GM12872 (cell line): ENCODE measurements at regions not wholly inside any gene's neighbourhood (a gene's known extent, or its start where the extent isn't known, plus 50 kb on each side); places are given as distances from the start of the nearest gene placed in this dataset.

Source experiments
- TF ChIP-seq, protein P1 (sequence below): IDR thresholded peaks from 3 replicates; pipeline ENCODE4 v1.5.1; 2011; ENCODE audit warnings: low read depth, mild to moderate bottlenecking, low read length, moderate library complexity; ENCODE audit not compliant: insufficient read depth

DNA sequence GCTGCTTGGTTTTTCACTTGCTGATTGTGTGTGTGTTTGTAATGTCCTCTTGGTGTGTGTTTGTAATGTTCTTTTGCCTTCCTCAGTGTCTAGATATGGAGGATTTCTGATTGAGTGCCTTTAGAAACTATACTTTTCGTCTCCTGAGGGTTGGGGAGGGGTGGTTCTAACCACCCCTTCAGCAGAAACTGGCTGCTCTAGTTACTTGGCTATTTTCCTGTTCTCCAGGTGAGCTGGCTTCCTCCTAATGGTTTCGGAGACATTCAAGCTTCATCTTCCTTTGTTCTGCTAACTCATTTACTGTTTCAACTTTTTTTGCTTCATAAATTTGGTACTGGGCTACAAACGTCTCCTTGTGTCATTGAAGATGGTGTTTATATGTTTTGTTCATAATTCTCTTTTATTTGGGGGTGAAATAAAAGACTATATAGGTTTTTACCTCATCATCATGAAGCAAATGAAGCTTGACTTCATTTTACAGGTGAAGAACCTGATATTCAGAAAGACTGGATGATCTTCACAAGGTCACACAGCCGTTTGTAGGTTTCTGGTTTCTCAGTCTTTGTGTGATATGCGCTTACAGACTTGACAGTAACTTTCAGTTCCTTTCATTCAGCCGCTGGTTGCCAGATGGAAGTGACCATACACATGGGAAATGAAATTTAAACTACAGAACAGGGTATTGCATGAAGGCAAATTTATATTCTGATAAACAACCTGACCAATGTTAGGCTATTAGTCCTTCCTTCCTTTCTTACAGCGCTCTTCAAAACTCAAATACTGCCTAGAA, 238.5 kb downstream of the GALR1 start:
- TF ChIP-seq, protein P1, sequence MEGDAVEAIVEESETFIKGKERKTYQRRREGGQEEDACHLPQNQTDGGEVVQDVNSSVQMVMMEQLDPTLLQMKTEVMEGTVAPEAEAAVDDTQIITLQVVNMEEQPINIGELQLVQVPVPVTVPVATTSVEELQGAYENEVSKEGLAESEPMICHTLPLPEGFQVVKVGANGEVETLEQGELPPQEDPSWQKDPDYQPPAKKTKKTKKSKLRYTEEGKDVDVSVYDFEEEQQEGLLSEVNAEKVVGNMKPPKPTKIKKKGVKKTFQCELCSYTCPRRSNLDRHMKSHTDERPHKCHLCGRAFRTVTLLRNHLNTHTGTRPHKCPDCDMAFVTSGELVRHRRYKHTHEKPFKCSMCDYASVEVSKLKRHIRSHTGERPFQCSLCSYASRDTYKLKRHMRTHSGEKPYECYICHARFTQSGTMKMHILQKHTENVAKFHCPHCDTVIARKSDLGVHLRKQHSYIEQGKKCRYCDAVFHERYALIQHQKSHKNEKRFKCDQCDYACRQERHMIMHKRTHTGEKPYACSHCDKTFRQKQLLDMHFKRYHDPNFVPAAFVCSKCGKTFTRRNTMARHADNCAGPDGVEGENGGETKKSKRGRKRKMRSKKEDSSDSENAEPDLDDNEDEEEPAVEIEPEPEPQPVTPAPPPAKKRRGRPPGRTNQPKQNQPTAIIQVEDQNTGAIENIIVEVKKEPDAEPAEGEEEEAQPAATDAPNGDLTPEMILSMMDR = no peak

DNA sequence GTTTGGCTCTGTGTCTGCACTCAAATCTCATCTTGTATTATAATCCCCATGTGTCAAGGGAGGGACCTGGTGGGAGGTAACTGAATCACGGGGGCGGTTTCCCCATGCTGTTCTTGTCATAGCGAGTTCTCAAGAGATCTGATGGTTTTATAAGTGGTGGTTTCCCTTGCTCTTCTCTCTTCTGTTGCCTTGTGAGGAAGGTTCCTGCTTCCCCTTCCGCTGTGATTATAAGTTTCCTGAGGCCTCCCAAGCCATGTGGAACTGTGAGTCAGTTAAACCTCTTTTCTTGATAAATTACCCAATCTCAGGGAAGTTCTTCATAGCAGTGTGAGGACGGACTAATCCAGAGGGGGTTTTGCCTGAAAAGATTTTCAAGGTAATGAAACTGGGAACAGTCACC, 245.4 kb downstream of the GALR1 start:
- TF ChIP-seq, protein P1 = no peak

DNA sequence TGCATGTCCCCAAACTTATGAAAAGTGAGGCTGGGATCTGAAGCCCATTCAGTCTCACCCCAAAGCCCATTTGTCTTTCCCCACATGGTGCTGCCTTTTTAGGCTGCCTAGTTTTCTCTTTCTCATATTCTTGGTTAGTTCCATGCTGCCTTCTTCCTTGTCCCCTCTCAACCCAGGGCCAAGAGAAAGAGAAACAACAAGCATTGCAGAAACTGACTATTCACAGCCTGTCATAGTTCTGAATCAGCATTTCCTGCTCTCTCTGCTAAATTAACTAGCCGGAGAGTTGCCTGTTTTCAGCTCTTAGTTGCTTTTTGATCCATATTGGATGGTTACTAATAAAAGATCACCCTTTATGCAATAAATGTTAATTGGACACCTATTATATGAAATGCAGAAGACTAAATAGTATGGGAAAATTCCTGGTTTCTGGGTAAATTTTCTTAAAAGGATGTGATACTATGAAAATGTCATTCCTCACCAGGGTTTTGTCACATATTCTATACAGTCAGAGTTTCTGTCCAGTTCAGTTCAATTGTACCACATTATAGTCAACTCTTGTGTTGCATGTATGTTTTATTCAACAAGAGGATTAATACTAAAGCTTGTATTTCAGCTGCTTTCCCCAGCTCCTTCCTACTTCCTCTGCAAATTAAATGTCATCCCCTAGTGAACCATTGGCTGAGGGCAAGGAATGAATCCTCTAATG, 246.5 kb downstream of the GALR1 start:
- TF ChIP-seq, protein P1 = no peak

DNA sequence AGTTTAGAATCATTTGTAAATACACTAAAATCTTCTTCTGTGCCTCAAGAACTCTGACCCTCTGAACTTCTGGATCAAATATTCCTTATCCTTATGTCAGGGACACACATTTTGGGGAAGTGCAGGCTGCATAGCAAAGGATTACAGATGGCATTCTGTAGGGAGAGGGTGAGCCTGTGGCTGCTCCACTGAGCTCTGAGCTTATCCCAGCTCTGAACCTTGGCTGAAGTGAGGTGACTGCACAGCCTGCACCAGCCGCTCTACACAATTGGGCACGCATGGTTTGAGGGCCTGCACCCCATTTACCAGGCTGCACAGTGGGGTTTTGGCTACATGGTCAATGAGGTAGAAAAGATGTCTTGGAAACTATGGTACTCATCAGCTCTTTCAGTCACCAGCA, 251.6 kb downstream of the GALR1 start:
- TF ChIP-seq, protein P1 = no peak

DNA sequence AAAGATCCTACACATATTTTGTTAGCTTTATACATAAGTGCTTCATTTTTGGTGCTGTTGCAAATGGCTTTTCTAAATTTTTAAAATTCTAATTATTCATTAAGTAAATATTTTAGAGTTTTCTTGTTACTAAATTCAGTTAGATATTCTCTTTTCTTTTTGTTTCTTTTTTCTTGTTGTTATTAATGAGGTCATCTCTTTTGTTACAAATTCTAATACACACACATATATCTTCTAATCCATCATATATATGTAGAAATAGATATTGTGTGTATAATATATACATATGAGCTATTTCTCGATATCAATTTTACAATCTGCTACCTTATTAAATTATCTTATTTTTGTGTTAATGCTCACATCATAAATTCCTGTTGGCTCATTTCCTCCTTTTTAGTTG, 255.9 kb downstream of the GALR1 start:
- TF ChIP-seq, protein P1 = no peak

DNA sequence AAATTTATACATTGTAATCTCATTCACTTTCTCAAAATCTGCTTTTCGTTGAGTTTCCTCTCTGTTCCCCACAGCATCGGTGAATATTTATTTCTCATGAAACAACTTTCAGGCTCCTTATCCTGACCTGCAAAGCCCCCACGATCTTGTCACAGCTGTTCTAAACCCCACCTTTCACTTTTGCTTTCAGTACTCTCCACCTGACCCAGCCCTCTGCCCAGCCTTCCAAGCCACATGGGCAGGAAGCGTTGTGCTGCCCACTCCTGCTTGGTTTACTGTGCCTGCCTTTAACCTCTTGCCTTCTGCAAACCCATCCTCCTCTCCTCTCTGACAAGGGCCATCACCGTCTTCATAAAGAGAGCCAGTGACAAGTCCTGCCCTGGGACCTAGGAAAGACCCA, 262.5 kb downstream of the GALR1 start:
- TF ChIP-seq, protein P1 = no peak

DNA sequence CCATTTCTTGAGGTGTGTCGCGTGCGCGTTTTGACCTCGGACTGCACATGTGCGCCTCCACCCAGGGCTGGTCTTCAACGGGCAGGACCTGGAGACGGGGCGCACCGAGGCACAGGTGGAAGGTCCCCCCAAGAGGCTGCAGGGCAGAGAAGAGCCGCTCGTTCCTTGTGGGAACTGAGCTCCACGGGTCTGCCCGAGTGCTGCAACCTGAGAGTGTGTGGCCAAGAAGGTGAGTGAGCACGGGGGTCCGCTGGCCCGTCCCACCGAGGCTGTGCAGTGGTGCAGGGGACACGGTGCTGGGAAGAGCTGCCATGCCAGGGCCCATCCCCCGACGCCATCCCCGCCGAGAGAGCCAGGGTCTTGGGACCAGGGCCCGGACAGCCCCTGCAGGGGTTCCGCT, 268.3 kb downstream of the GALR1 start:
- TF ChIP-seq, protein P1 = no peak
